ENCODE measurements at regions not wholly inside any gene's neighbourhood (a gene's known extent, or its start where the extent isn't known, plus 50 kb on each side); places are given as distances from the start of the nearest gene placed in this dataset.
"Not testable (repeated sequence)": the region's sequence is repeated elsewhere in the genome, so short reads cannot be mapped to it uniquely, and the experiment has no call there.

GRCh38 chr5:96493219-96493790 is 60.3 kb upstream of the PCSK1 start:
- Histone ChIP-seq H3K4me3 (no peak overlapping the region), H3K9me3 (peaks cover 0 to 4% (median 0%) of the 10 kb centered on the region in 8 donors), H3K4me1 (no peaks in the 10 kb centered on the region), H3K36me3 (no peaks in the 10 kb centered on the region), H3K27me3 (replicated peaks in 1 of 7) (no peaks in the 10 kb centered on the region), H3K27ac (no peak overlapping the region)
- DNase-seq = no peak
- WGBS, 5 donors = 75 to 81% (median 78%) methylated on average over 3 of the region's 3 CpGs
- TF ChIP-seq, protein P1, sequence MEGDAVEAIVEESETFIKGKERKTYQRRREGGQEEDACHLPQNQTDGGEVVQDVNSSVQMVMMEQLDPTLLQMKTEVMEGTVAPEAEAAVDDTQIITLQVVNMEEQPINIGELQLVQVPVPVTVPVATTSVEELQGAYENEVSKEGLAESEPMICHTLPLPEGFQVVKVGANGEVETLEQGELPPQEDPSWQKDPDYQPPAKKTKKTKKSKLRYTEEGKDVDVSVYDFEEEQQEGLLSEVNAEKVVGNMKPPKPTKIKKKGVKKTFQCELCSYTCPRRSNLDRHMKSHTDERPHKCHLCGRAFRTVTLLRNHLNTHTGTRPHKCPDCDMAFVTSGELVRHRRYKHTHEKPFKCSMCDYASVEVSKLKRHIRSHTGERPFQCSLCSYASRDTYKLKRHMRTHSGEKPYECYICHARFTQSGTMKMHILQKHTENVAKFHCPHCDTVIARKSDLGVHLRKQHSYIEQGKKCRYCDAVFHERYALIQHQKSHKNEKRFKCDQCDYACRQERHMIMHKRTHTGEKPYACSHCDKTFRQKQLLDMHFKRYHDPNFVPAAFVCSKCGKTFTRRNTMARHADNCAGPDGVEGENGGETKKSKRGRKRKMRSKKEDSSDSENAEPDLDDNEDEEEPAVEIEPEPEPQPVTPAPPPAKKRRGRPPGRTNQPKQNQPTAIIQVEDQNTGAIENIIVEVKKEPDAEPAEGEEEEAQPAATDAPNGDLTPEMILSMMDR (IDR thresholded peaks at IDR 0.05 in 8 of 11, conservative IDR thresholded peaks at IDR 0.05 in 3 of 11) = no peak
- no peak for TF ChIP-seq POLR2A (IDR thresholded peaks at IDR 0.05)
- no peak for TF ChIP-seq POLR2AphosphoS5 (IDR thresholded peaks at IDR 0.05)
- intact Hi-C loops (cut with DNase I; ENCODE audit: low total_unique reads) = no loop called here

DNA sequence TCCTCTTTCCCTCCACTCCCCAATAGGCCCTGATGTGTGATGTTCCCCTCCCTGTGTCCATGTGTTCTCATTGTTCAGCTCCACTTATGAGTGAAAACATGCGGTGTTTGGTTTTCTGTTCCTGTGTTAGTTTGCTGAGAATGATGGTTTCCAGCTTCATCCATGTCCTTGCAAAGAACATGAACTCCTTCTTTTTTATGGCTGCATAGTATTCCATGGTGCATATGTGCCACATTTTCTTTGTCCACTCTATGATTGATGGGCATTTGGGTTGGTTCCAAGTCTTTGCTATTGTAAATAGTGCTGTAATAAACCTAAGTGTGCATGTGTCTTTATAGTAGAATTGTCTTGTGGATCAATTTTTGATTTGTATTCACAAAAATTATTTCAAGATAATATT is 62.4 kb upstream of the PCSK1 start:
- H3K27ac ChIP-seq; DNase-seq; H3K4me1 ChIP-seq; H3K36me3 ChIP-seq; H3K27me3 ChIP-seq (replicated peaks in 1 of 7); H3K9me3 ChIP-seq; intact Hi-C loops (cut with DNase I; ENCODE audit: low total_unique reads); H3K4me3 ChIP-seq: not testable (repeated sequence)
- 72 to 98% (median 96%) methylated on average over 1 of the region's 1 CpG for whole genome bisulfite sequencing, 5 donors

DNA sequence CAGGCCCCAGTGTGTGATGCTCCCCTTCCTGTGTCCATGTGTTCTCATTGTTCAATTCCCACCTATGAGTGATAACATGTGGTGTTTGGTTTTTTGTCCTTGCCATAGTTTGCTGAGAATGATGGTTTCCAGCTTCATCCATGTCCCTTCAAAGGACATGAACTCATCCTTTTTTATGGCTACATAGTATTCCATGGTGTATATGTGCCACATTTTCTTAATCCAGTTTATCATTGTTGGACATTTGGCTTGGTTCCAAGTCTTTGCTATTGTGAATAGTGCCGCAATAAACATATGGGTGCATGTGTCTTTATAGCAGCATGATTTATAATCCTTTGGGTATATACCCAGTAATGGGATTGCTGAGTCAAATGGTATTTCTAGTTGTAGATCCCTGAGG is 64.0 kb upstream of the PCSK1 start:
- H3K27ac ChIP-seq; DNase-seq; H3K27me3 ChIP-seq (replicated peaks in 1 of 7); H3K9me3 ChIP-seq; H3K4me3 ChIP-seq; intact Hi-C loops (cut with DNase I; ENCODE audit: low total_unique reads); H3K36me3 ChIP-seq; H3K4me1 ChIP-seq: not testable (repeated sequence)
- 95 to 100% (median 100%) methylated on average over 1 of the region's 1 CpG for WGBS, 5 donors

DNA sequence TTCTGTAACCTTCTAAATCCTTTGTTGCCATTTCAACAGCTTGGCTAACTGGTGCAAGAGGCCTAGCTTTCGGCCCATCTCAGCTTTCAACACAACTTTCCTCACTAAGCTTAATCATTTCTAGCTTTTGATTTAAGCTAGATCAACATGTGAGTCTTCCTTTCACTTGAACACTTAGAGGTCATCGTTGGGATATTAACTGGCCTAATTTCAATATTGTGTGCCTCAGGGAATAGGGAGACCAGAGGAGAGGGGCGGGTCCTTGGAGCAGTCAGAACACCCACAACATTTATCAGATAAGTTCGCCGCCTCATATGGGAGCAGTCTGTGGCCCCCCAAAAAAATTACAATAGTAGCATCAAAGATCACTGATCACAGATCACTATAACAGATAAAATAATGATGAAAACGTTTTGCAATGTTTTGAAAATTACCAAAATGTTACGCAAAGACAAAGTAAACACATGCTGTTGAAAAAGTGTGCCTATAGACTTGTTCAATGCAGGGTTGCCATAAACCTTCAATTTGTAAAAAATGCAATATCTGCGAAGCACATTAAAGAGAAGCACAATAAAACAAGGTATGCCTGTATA is 66.8 kb upstream of the PCSK1 start:
- no peaks in the 10 kb centered on the region for H3K4me1 ChIP-seq
- no peaks in the 10 kb centered on the region for H3K27me3 ChIP-seq (replicated peaks in 1 of 7)
- no peak for DNase-seq
- H3K4me3 ChIP-seq = no peak overlapping the region
- TF ChIP-seq POLR2AphosphoS5 (IDR thresholded peaks at IDR 0.05) (no peak), POLR2A (IDR thresholded peaks at IDR 0.05) (no peak)
- TF ChIP-seq, protein P1 (IDR thresholded peaks at IDR 0.05 in 8 of 11, conservative IDR thresholded peaks at IDR 0.05 in 3 of 11) = no peak
- H3K9me3 ChIP-seq = peaks cover 0 to 4% (median 0%) of the 10 kb centered on the region in 8 donors
- WGBS, 5 donors = 78 to 85% (median 82%) methylated on average over 8 of the region's 8 CpGs
- H3K27ac ChIP-seq = no peak overlapping the region
- H3K36me3 ChIP-seq = no peaks in the 10 kb centered on the region
- intact Hi-C loops (cut with DNase I; ENCODE audit: low total_unique reads) = no loop called here

DNA sequence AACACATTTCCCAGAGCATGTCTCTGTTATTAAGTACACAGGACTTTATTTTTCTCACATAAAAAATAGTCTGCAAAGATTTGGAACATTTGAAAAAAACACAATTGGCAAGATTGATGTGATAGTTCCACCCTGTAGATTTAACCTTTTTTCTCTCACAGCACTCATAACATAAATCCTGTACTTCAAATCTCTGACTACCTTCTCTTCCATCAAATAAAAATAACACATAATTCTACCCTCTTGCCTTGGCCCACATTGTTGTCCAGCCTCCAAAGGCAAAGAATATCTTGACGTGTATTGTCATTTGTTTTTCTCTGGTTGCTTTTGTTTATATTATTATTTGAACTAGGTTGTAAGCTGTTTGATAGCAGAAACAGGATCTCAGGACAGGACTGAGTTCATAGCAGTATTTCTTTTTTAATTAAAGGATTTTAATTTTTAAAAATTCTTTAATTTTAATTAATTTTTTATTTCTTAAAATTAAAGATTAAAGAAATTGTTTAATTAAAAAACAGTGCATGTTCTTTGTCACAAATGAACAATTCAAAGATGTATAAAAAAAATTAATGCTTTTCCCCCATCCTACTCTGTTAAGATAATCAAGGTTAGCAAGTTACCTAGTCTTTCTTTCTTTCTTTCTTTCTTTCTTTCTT is 69.1 kb upstream of the PCSK1 start:
- Histone ChIP-seq H3K9me3 (no peaks in the 10 kb centered on the region), H3K4me1 (no peaks in the 10 kb centered on the region), H3K36me3 (no peaks in the 10 kb centered on the region), H3K27me3 (replicated peaks in 1 of 7) (no peaks in the 10 kb centered on the region), H3K27ac (no peak overlapping the region), H3K4me3 (no peak overlapping the region)
- DNase-seq = no peak
- TF ChIP-seq, protein P1 (IDR thresholded peaks at IDR 0.05 in 8 of 11, conservative IDR thresholded peaks at IDR 0.05 in 3 of 11) = no peak
- TF ChIP-seq POLR2AphosphoS5 (IDR thresholded peaks at IDR 0.05) (no peak), POLR2A (IDR thresholded peaks at IDR 0.05) (no peak)
- WGBS, 5 donors = 73 to 86% (median 82%) methylated on average over 1 of the region's 1 CpG
- intact Hi-C loops (cut with DNase I; ENCODE audit: low total_unique reads) = no loop called here
